ENCODE measurements at regions not wholly inside any gene's neighbourhood (a gene's known extent, or its start where the extent isn't known, plus 50 kb on each side); places are given as distances from the start of the nearest gene placed in this dataset.

DNA sequence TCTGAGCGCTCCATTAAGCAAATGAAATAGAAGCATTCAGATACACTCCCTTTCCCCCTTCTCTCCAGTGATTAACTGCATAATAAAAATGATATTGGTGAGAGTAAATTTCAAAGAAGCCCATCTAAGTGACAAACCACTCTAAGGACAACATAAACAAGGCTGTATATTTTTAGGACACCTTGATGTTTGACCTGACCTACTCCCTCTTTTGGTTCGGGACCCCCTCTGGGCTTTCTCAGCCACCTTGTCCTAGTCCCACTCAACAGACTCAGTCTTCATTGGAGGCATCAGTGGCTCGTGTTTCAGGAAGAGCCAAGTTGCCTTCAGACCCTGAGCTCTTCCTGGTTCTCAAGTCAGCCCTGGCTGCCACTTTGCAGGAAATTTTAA lies 182.3 kb upstream of the NCAM1 start:
- Histone ChIP-seq H2BK20ac (ENCODE audit: low read length) (no peak overlapping the region), H3K4ac (replicated peaks; ENCODE audit: insufficient read length, low read depth, low read length) (no peak overlapping the region), H2BK12ac (ENCODE audit: low read depth, low read length) (no peak overlapping the region), H4K91ac (replicated peaks; ENCODE audit: insufficient read length, low read length) (no peak overlapping the region), H3K79me2 (ENCODE audit: control insufficient read depth in 1 of 2, insufficient read depth in 2 of 2, low read length in 2 of 2) (no peaks in the 10 kb centered on the region), H3K56ac (replicated peaks; ENCODE audit: insufficient read length, low read depth, low read length) (no peak overlapping the region), H3K23ac (ENCODE audit: insufficient read length) (no peak overlapping the region), H3K27me3 (replicated peaks in 1 of 4; ENCODE audit: control insufficient read depth in 3 of 4, extremely low read depth in 1 of 4, insufficient read depth in 3 of 4, low read length in 3 of 4) (no peaks in the 10 kb centered on the region), H2AK5ac (ENCODE audit: low read depth, low read length) (no peak overlapping the region), H2BK120ac (replicated peaks; ENCODE audit: low read depth, low read length) (no peak overlapping the region), H3K4me2 (ENCODE audit: insufficient read depth in 1 of 2, low read depth in 2 of 2, low read length in 2 of 2) (no peak overlapping the region), H3K27ac (ENCODE audit: low read depth, low read length) (no peak overlapping the region), H2BK5ac (ENCODE audit: low read depth, low read length) (no peak overlapping the region), H3K36me3 (ENCODE audit: control insufficient read depth in 2 of 4, insufficient read depth in 4 of 4, low read length in 3 of 4) (no peaks in the 10 kb centered on the region), H3K23me2 (ENCODE audit: low read depth, low read length) (no peaks in the 10 kb centered on the region), H3K18ac (ENCODE audit: extremely low read depth, low read length) (no peak overlapping the region), H2BK15ac (ENCODE audit: low read length) (no peak overlapping the region), H2AFZ (ENCODE audit: low read length) (no peak overlapping the region), H3K4me3 (ENCODE audit: extremely low read depth in 1 of 4, insufficient read depth in 2 of 4, low read depth in 3 of 4, low read length in 4 of 4) (no peak overlapping the region), H4K20me1 (replicated peaks in 1 of 2; ENCODE audit: control insufficient read depth in 1 of 2, insufficient read depth in 2 of 2, low read length in 2 of 2) (no peaks in the 10 kb centered on the region), H3K79me1 (ENCODE audit: low read depth, low read length) (no peaks in the 10 kb centered on the region), H3K4me1 (replicated peaks in 1 of 4; ENCODE audit: control insufficient read depth in 3 of 4, insufficient read depth in 4 of 4, low read length in 3 of 4) (peaks cover 0 to 7% (median 2%) of the 10 kb centered on the region in 4 experiments; a peak in 2 of 7 replicates), H3K14ac (ENCODE audit: insufficient read length) (no peak overlapping the region), H3K9me3 (ENCODE audit: insufficient read depth in 2 of 2, low read depth in 1 of 2, low read length in 1 of 2) (no peaks in the 10 kb centered on the region), H4K8ac (ENCODE audit: extremely low read depth, insufficient read depth, low read length) (no peak overlapping the region), H4K5ac (ENCODE audit: insufficient read length, low read depth, low read length) (no peak overlapping the region), H3K9ac (replicated peaks in 1 of 4; ENCODE audit: extremely low read depth in 1 of 4, low read depth in 3 of 4, low read length in 3 of 4) (no peak overlapping the region)
- POLR2A ChIA-PET (ENCODE audit: partially characterized antibody): no interaction called here
- DNase-seq (ENCODE audit: low read depth in 1 of 2, low spot score in 2 of 2): no peak
- CTCF ChIA-PET (ENCODE audit: partially characterized antibody): no interaction called here
- TF ChIP-seq KDM5A (IDR thresholded peaks at IDR 0.05; ENCODE audit: low read length): no peak
- TF ChIP-seq SP1 (IDR thresholded peaks at IDR 0.05; ENCODE audit: low read depth, low read length): no peak
- 81% methylated on average over 3 of the region's 3 CpGs; no CpG with 5 or more reads in 1 of the 2 experiments for WGBS, 2 experiments (ENCODE audit: extremely low coverage in 1 of 2, insufficient coverage in 1 of 2, insufficient read length in 1 of 2, insufficient replicate concordance in 2 of 2, low coverage in 1 of 2, low lambda C conversion rate in 2 of 2, missing lambda C conversion rate in 1 of 2)
- FAIRE-seq: no peak

Data from H1 (cell line).